HG02798 (cell line): ENCODE measurements at regions not wholly inside any gene's neighbourhood (a gene's known extent, or its start where the extent isn't known, plus 50 kb on each side); places are given as distances from the start of the nearest gene placed in this dataset.

Source experiments
- ATAC-seq: cut with Tn5 transposase; IDR thresholded peaks from one replicate; pipeline ENCODE4 v1.9.1; 2021; ENCODE audit warnings: mild to moderate bottlenecking; ENCODE audit not compliant: unreplicated experiment, poor library complexity

GRCh38 chr5:68446070-68446357 is 230.5 kb downstream of the PIK3R1 start:
- no peak for ATAC-seq

- peak; percentile 76 for ATAC-seq
These were observed 230.9 kb downstream of the PIK3R1 start for GRCh38 chr5:68446487-68446894.

GRCh38 chr5:68447136-68447929 is 231.8 kb downstream of the PIK3R1 start:
- ATAC-seq = no peak

- no peak for ATAC-seq
These were observed 233.8 kb downstream of the PIK3R1 start for GRCh38 chr5:68449380-68449779.

- no peak for ATAC-seq
These were observed 234.8 kb downstream of the PIK3R1 start for GRCh38 chr5:68450245-68450852.

GRCh38 chr5:68452286-68452685 is 236.7 kb downstream of the PIK3R1 start:
- no peak for ATAC-seq

- no peak for ATAC-seq
These were observed 238.6 kb downstream of the PIK3R1 start for GRCh38 chr5:68454172-68454571.

- no peak for ATAC-seq
These were observed 239.2 kb downstream of the PIK3R1 start for GRCh38 chr5:68454766-68455165.

GRCh38 chr5:68455216-68455615 is 239.7 kb downstream of the PIK3R1 start:
- ATAC-seq = no peak

GRCh38 chr5:68456756-68457217 is 241.2 kb downstream of the PIK3R1 start:
- no peak for ATAC-seq

GRCh38 chr5:68457285-68457684 is 241.7 kb downstream of the PIK3R1 start:
- no peak for ATAC-seq

GRCh38 chr5:68458416-68459021 is 243.0 kb downstream of the PIK3R1 start:
- ATAC-seq = no peak

- ATAC-seq = no peak
These were observed 243.7 kb downstream of the PIK3R1 start for GRCh38 chr5:68459093-68459809.

GRCh38 chr5:68459810-68460139 is 244.2 kb downstream of the PIK3R1 start:
- ATAC-seq = no peak

- peak; percentile 57 for ATAC-seq
These were observed 244.7 kb downstream of the PIK3R1 start for GRCh38 chr5:68460147-68460798.

- ATAC-seq = no peak
These were observed 248.1 kb downstream of the PIK3R1 start for GRCh38 chr5:68463606-68464005.

- ATAC-seq = peak; percentile 69
These were observed 248.9 kb downstream of the PIK3R1 start for GRCh38 chr5:68464424-68464823.

- no peak for ATAC-seq
These were observed 249.6 kb downstream of the PIK3R1 start for GRCh38 chr5:68465133-68465532.

- ATAC-seq = no peak
These were observed 250.5 kb downstream of the PIK3R1 start for GRCh38 chr5:68465934-68466551.

- no peak for ATAC-seq
These were observed 251.7 kb downstream of the PIK3R1 start for GRCh38 chr5:68467208-68467607.
